Gastrocnemius medialis (tissue), 4 donors: ENCODE measurements at regions not wholly inside any gene's neighbourhood (a gene's known extent, or its start where the extent isn't known, plus 50 kb on each side); places are given as distances from the start of the nearest gene placed in this dataset.

Experiments used
- POLR2A ChIP-seq, 2 donors: fragments of 450-650 bp; IDR thresholded peaks; one replicate each; pipeline ENCODE4 v1.6.1; 2017; ENCODE audit warnings: antibody characterized with exemption in 2 of 2, mild to moderate bottlenecking in 2 of 2, moderate library complexity in 2 of 2
- TF ChIP-seq, protein P1 (sequence below), 5 experiments: fragments of 450-650 bp in 3 of 5; fragments of 200-600 bp in 2 of 5; sonication (generic) in 2 of 5; IDR thresholded peaks in 4 of 5; conservative IDR thresholded peaks in 1 of 5; 1 replicate in 4 of 5; 2 replicates in 1 of 5; pipeline ENCODE4 v1.5.1; 2016 to 2019; ENCODE audit warnings: antibody characterized with exemption in 5 of 5, mild to moderate bottlenecking in 3 of 5, moderate library complexity in 3 of 5

DNA sequence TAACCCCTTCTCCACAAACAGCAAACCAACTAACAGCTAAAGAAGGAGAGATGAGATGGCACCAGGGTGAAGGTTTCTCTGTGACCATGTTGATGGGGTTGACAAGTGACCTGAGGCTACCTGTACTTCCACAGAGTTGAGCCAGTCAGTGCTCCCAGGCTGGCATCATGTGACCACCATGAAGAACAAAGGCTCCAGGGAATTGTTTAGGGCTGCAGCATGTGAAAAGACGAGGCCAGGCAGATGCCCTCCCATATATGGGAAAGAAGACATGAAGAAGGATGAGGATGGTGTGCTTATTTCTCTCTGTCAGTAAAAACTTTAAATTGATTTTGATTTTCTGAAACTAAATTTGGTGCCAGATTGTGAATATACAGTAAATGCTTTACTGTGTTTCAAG is 220.6 kb downstream of the OLFM4 start:
- TF ChIP-seq, protein P1, sequence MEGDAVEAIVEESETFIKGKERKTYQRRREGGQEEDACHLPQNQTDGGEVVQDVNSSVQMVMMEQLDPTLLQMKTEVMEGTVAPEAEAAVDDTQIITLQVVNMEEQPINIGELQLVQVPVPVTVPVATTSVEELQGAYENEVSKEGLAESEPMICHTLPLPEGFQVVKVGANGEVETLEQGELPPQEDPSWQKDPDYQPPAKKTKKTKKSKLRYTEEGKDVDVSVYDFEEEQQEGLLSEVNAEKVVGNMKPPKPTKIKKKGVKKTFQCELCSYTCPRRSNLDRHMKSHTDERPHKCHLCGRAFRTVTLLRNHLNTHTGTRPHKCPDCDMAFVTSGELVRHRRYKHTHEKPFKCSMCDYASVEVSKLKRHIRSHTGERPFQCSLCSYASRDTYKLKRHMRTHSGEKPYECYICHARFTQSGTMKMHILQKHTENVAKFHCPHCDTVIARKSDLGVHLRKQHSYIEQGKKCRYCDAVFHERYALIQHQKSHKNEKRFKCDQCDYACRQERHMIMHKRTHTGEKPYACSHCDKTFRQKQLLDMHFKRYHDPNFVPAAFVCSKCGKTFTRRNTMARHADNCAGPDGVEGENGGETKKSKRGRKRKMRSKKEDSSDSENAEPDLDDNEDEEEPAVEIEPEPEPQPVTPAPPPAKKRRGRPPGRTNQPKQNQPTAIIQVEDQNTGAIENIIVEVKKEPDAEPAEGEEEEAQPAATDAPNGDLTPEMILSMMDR (IDR thresholded peaks at IDR 0.05 in 4 of 5, conservative IDR thresholded peaks at IDR 0.05 in 1 of 5) = no peak
- TF ChIP-seq POLR2A (IDR thresholded peaks at IDR 0.05) = no peak
